GM18861 (cell line): ENCODE measurements at regions not wholly inside any gene's neighbourhood (a gene's known extent, or its start where the extent isn't known, plus 50 kb on each side); places are given as distances from the start of the nearest gene placed in this dataset.
"Not testable (repeated sequence)": the region's sequence is repeated elsewhere in the genome, so short reads cannot be mapped to it uniquely, and the experiment has no call there.

Experiments
- ATAC-seq: cut with Tn5 transposase; IDR thresholded peaks from one replicate; pipeline ENCODE4 v1.9.1; 2021; ENCODE audit not compliant: unreplicated experiment

GRCh38 chr20:48390981-48391380, 436.8 kb downstream of the PREX1 start:
- no peak for ATAC-seq

DNA sequence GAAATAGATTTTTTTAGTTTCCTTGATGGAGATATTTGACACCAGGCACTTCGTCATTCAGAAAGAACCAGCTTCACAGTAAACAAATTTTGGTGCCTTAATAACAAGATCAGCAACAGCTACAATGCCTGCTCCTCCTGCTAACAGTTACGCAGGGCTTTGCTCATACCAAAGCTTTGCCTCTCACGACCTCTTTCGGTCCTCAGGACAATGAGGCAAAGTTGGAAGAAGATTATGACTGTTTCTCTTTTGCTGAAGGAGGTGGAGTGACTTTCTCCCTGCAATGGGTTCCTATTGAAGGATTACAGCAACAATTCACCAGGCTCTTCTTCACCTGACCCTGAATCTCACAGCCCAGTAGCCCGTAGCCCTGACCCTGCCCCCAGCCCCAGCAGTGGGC, 440.1 kb downstream of the PREX1 start:
- no peak for ATAC-seq

DNA sequence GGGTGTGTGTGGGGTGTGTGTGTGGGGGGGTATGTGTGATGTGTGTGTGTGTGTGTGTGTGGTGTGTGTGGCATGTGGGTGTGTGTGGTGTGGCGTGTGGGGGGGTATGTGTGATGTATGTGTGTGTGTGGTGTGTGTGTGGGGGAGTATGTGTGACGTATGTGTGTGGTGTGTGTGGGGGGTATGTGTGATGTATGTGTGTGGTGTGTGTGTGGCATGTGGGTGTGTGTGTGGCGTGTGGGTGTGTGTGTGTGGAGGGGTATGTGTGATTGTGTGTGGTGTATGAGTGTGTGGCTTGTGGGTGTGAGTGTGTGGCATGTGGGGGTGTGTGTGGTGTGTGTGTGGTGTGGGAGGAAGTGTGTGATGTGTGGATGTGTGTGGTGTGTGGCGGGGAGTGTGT, 442.3 kb downstream of the PREX1 start:
- no peak for ATAC-seq

- no peak for ATAC-seq
Observed at GRCh38 chr20:48385114-48385513, 442.7 kb downstream of the PREX1 start.

DNA sequence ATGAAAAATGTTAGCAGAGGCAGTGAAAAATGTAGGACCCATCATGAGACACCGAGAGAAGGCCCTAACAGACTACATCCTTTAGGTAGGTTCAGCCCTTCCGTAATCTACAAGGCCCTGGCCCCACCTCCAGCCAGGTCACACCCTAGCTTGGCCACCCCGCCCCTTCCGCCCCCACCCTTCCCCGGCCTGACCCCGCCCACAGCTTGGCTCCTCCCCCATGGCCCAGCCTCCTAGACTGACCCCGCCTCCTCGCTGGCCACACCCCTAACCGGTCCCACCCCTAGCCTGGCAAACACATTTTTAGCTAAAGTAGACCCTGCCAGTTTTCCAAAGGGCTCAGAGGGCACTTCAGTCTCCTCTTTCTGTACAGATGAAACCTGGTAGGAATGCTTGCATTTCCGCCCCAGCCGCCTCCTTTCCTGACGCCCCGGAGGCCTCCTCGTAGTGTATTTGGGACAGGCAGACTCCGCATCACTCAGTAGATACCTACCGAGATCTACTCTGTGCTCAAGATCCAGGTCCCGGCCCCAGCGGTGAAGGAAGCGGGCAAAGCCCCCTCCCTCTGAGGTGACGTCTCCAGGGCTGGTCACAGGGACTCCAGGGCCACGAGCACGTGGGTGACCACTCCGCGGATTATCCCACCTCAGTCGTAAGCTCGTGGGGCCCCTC, 443.5 kb downstream of the PREX1 start:
- ATAC-seq = no peak

DNA sequence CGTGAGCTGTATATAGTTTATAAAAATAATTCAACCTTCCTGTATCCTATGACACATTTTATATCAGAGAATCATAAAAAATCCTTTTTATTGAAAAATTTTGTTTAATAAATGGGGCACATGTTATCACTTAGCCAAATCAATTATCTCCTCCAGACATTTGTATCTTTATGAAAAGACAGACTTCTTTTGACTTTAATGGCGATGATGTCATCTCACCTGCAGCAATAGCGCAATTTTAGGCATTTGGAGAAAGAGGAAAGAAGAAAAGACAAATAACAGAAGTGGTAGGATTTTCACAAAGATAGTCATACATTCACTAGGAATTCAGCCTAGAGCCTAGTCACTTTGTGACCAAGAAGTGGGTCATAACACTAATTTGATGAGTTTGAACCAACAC, 444.5 kb downstream of the PREX1 start:
- ATAC-seq = no peak

- ATAC-seq = no peak
Observed at GRCh38 chr20:48382304-48382703, 445.5 kb downstream of the PREX1 start.

DNA sequence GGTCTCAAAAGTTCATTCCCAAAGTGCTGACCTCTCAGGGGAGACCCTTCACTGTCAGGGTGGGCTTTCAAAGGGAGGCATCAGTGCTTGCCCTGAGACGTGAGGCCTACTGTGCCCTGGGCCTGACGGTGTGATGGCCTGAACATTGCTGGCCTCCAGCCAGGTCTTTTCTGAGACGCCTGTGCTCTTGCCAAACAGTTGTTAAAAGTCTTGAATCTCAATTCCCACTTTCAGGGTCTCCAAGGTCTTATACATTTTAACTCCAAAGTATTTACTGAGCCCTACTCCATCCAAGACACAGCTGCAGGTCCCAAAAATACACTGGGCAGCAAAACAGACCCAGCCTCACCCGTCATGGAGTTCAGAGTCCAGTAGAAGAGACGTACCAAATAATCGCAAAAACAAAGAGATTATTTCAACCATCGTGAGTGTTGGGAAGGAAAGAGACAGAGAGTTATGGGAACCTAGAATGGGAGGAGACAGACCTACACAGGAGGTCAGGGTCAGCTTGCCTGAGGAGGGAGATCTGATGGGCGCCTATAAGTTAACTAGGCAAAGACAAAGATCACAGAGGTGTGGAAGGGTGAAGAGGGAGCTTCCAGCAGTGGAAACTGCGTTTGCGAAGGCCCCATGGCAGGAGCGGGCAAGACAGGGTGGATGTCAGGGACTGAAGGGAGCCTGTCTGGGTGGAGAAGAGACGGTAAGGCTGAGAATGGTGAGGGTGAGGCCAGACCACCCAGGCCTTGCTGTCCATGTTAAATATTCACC, 446.3 kb downstream of the PREX1 start:
- no peak for ATAC-seq

- no peak for ATAC-seq
Observed at GRCh38 chr20:48380661-48381060, 447.1 kb downstream of the PREX1 start.

- ATAC-seq = no peak
Observed at GRCh38 chr20:48378976-48379675, 448.7 kb downstream of the PREX1 start.

DNA sequence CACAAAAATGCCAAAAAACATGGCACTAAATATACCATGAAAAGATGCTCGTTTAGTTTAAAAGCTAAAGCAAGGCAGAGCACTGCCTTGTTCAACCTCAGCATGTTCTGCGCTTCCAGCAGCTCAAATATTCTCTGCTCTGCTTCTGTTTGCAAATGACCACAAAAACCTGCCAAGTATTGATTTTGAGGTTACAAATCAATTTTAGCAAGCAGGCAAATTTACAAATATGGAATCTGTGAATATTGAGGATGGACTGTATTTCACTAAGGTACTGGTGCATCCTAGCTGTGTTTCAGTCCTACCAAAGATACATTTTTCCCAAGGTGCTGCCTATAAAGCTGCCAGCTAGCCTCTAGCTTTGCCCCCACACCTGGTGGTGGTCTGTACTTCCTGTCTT, 449.9 kb downstream of the PREX1 start:
- ATAC-seq = no peak

DNA sequence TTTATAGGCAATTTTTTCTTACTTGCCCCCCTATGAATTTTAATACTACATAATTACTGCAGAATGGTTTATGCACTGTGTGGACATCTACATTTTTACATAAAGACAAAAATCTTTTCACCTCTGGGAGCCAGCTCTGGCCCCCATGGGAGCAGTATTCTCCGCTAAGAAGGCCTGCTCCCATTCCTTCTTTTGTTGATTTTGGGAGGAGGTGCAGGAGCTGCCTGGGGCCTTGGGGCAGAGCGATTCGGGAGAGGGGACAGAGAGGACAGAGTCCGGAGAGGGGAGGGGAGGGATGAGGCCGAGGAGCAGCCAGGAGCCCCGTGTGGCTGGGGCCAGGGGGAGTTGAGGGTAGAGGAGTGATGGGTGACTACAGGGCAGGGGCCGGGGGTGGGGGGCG, 452.0 kb downstream of the PREX1 start:
- no peak for ATAC-seq

DNA sequence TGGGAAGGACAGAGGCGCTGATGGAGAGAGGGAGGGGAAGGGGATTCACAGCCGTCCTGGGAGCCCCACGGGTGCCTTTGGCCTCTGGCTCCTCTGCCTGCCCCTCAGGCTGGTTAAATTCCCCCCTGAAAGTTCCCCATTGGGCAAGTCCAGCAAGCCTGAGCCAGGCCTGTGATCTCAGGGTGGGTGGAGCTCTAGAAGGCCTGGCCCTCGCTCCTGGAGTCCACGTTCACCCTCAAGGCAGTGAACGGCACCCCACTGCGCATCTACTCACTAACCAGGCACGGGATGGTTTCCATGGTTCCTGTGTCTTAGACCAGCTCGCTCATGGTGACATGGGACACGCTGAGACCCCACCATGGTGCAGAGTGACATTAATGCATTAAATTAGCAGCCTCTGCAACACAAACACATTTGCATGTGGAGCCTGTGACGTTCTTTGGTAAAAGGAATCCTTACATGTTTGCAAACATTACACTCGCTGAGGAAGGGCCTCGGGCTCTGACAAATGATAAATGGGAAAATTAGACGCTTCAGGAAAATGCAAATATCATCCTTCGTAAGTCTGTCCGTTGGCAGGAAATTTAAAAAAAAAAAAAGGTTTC, 452.7 kb downstream of the PREX1 start:
- ATAC-seq = no peak

- ATAC-seq = not testable (repeated sequence)
Observed at GRCh38 chr20:48374031-48374907, 453.5 kb downstream of the PREX1 start.

DNA sequence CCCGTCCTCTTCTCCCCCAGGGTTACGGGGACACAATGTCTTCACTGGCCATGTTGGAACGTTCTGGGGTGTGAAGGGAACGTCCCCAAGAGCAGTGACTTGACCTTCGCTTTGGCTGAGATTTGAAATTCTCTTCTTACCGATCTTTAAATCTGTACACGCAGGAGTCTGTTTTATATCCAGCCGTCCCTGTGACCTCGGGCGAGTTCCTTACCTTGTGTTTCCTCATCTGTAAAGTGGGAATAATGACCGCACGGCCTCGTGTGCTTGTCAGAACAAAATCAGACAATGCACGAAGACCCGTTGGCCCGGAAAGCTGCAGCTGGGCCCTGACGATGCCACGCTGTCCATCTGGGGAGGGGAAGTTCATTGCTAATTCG, 454.3 kb downstream of the PREX1 start:
- no peak for ATAC-seq

- ATAC-seq = not testable (repeated sequence)
Observed at GRCh38 chr20:48372851-48373554, 454.8 kb downstream of the PREX1 start.

- no peak for ATAC-seq
Observed at GRCh38 chr20:48371211-48371610, 456.6 kb downstream of the PREX1 start.

- ATAC-seq = not testable (repeated sequence)
Observed at GRCh38 chr20:48368580-48369021, 459.2 kb downstream of the PREX1 start.

DNA sequence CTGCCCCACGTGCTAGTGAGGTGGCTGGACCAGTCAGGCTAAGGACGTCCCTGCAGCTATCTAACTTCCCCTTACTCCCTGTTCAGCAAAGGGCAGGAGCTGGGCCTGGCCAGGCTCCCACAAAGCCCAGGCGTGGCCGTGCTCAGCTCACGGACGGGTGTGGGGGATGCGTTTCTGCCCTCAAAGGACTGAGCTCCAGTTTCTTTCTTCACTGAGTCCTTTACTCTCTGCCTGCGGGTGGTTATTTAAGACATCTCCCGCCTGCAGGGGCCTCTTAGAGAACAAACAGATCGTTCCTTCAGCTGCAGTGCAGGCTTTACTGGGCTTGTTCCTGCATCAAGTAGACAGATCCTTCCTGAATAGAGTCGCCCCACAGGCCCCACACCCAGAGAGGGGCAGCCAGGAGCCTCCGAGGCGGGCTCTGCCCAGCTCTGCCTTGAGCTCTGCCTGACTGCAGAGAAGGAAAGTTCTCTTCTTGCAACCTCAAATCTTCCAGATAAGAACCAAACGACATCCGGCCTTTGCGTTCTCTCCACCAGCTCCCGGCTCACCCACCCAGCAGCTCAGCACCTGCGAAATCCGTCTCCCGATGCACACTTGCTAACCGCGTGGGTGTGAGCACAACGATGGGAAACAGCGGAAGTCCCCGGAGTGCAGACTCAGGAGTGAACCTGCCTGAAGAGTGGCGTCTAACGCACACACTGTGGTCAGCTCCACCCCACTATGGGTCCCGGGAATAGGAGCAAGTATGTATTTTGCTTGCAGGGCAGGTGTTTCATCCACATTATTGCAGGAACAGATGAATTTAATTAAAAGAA, 460.0 kb downstream of the PREX1 start:
- ATAC-seq = not testable (repeated sequence)
